Erythroblast (primary cell): ENCODE measurements at regions not wholly inside any gene's neighbourhood (a gene's known extent, or its start where the extent isn't known, plus 50 kb on each side); places are given as distances from the start of the nearest gene placed in this dataset.

Experiments
- GATA1 ChIP-seq: IDR thresholded peaks from 2 replicates; pipeline ENCODE4 v1.6.1; 2011; ENCODE audit warnings: low read depth, mild to moderate bottlenecking, control low read depth, low read length, moderate library complexity
- POLR2A ChIP-seq: IDR thresholded peaks from 2 replicates; pipeline ENCODE4 v1.6.1; 2011; ENCODE audit warnings: mild to moderate bottlenecking, low read length

DNA sequence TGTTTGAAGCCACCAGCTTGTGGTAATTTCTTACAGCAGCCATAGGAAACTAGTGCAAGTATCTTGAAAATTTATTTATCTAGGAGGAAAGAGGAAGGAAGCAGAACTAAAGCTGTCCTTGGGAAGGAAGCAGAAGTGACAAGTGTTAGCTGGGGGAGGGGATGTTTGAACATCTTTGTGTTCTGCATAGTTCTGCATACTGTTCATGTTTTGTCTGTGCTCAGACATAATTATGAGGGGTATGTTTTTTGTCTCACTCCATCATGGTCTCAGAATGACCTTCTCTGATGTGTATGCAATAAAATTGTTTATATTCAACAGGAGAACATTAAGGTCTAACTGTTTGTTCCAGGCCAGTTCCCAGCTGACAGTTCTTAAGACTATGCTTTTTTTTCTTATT is 606.5 kb downstream of the GALC start:
- TF ChIP-seq POLR2A (no peak), GATA1 (no peak)
